GM12878 (cell line): ENCODE measurements at regions not wholly inside any gene's neighbourhood (a gene's known extent, or its start where the extent isn't known, plus 50 kb on each side); places are given as distances from the start of the nearest gene placed in this dataset.
"Not testable (repeated sequence)": the region's sequence is repeated elsewhere in the genome, so short reads cannot be mapped to it uniquely, and the experiment has no call there.

ENCODE experiments used
- ATAC-seq: fragments of 200-7000 bp; cut with Tn5 transposase; 3 replicates; pipeline ENCODE4 v1.9.1; 2020; ENCODE audit warnings: mild to moderate bottlenecking, moderate library complexity
- BruUV-seq: library from RNA; stranded (reverse); fragments of 400-500 nt; replicated peaks from 2 replicates; lab custom pipeline; 2021; lab: Mats Ljungman, UMichigan
- CTCF ChIA-PET: fragments of 300-600 bp; sonication (Branson Sonifier 250); formaldehyde crosslinking; extraction: SDS; loops from one replicate; lab custom pipeline; 2021; ENCODE audit warnings: inconsistent platforms; lab: Yijun Ruan, JAX
- POLR2A ChIA-PET: fragments of 350-600 bp; formaldehyde crosslinking; extraction: SDS; loops from one replicate; lab custom pipeline; 2021; ENCODE audit warnings: inconsistent platforms; lab: Charles Lee
- RAD21 ChIA-PET: fragments of 300-600 bp; sonication (Branson Sonifier 250); formaldehyde crosslinking; loops from one replicate; lab custom pipeline; 2023; ENCODE audit warnings: antibody characterized with exemption; ENCODE audit not compliant: unreplicated experiment; lab: Charles Lee
- SMC1A ChIA-PET: fragments of 300-600 bp; sonication (Branson Sonifier 250); formaldehyde crosslinking; loops from one replicate; lab custom pipeline; 2023; ENCODE audit not compliant: unreplicated experiment, uncharacterized antibody; lab: Charles Lee
- DNase-seq: peaks from one replicate; pipeline ENCODE4 v3.0.0-alpha.2; 2011; ENCODE audit warnings: low read depth, low spot score
- FAIRE-seq: peaks from 3 replicates; lab custom pipeline; 2011; peaks lifted over from hg19 to GRCh38; lab: Jason Lieb, UNC
- H2AFZ ChIP-seq: 2 replicates; pipeline ENCODE4 v1.6.0; 2011; ENCODE audit warnings: low read depth, low read length, control low read depth; ENCODE audit not compliant: control insufficient read depth
- H3K27ac ChIP-seq: 2 replicates; pipeline ENCODE4 v1.5.1; 2011; ENCODE audit warnings: control low read depth; ENCODE audit not compliant: control insufficient read depth, insufficient read depth
- H3K27me3 ChIP-seq, 2 experiments: replicated peaks in 1 of 2; 2 replicates each; pipeline versions ENCODE4 v1.6.0 to v1.6.1; 2011; ENCODE audit warnings: low read length in 1 of 2; ENCODE audit not compliant: control insufficient read depth in 2 of 2, insufficient read depth in 2 of 2
- H3K36me3 ChIP-seq, 2 experiments: 2 replicates each; pipeline ENCODE4 v1.5.1; 2011; ENCODE audit warnings: low read length in 1 of 2; ENCODE audit not compliant: control insufficient read depth in 2 of 2, insufficient read depth in 2 of 2
- H3K4me1 ChIP-seq: 2 replicates; pipeline ENCODE4 v1.6.1; 2011; ENCODE audit warnings: mild to moderate bottlenecking, low read length, moderate library complexity, mixed read lengths; ENCODE audit not compliant: control insufficient read depth, insufficient read depth
- H3K4me2 ChIP-seq: 2 replicates; pipeline ENCODE4 v1.6.0; 2011; ENCODE audit warnings: control low read depth; ENCODE audit not compliant: control insufficient read depth, insufficient read depth
- H3K4me3 ChIP-seq: fragments of 200-600 bp; sonication (generic); 2 replicates; pipeline ENCODE4 v1.5.1; 2016
- H3K79me2 ChIP-seq: 2 replicates; pipeline ENCODE4 v1.6.0; 2011; ENCODE audit warnings: low read length; ENCODE audit not compliant: control insufficient read depth, insufficient read depth
- H3K9ac ChIP-seq: 2 replicates; pipeline ENCODE4 v1.8.0; 2011; ENCODE audit warnings: low read length, control low read depth, mixed read lengths; ENCODE audit not compliant: control insufficient read depth, insufficient read depth
- H3K9me3 ChIP-seq: replicated peaks from 3 replicates; pipeline ENCODE4 v1.5.1; 2011; ENCODE audit warnings: mild to moderate bottlenecking, low read length; ENCODE audit not compliant: control insufficient read depth, insufficient read depth
- H4K20me1 ChIP-seq: 2 replicates; pipeline ENCODE4 v1.6.0; 2011; ENCODE audit not compliant: control insufficient read depth, insufficient read depth
- HDAC2 ChIP-seq: fragments of 200-600 bp; sonication (generic); IDR thresholded peaks from 2 replicates; pipeline ENCODE4 v1.6.1; 2017
- HDAC6 ChIP-seq: fragments of 200-600 bp; sonication (generic); IDR thresholded peaks from one replicate; pipeline ENCODE4 v1.8.0; 2017; ENCODE audit warnings: antibody characterized with exemption; ENCODE audit not compliant: unreplicated experiment
- POLR2AphosphoS2 ChIP-seq: IDR thresholded peaks from 2 replicates; pipeline ENCODE4 v1.6.1; 2011; ENCODE audit warnings: low read depth, mild to moderate bottlenecking, low read length, improper control_type of control experiment, moderate library complexity
- WGBS: methylation state at CpG from one replicate; pipeline ENCODE4 v1.1.6; 2016; ENCODE audit warnings: low lambda C conversion rate; ENCODE audit not compliant: insufficient replicate concordance, insufficient coverage; ENCODE audit errors: missing lambda C conversion rate; 5-methylcytosine and 5-hydroxymethylcytosine counted together
- in situ Hi-C: fragments of 300-500 bp; cut with MboI; formaldehyde crosslinking; loops from 9 replicates; pipeline ENCODE4 v1.14.3; 2018; ENCODE audit warnings: mixed read lengths
- intact Hi-C: fragments of 100-400 bp; cut with micrococcal nuclease; formaldehyde crosslinking; loops from one replicate; pipeline ENCODE4 v1.14.2; 2022; ENCODE audit not compliant: unreplicated experiment
- TF ChIP-seq, protein P1 (sequence below): IDR thresholded peaks from 2 replicates; pipeline ENCODE4 v1.6.1; 2011; ENCODE audit warnings: mild to moderate bottlenecking, low read depth, low read length, moderate library complexity; ENCODE audit not compliant: insufficient replicate concordance
- TF ChIP-seq, protein P2 (sequence below): IDR thresholded peaks from 2 replicates; pipeline ENCODE4 v1.6.1; 2012; ENCODE audit warnings: improper control_type of control experiment, low read depth, low read length; ENCODE audit not compliant: insufficient replicate concordance

- Histone ChIP-seq H3K4me1 (no peaks in the 10 kb centered on the region), H3K4me2 (no peak overlapping the region), H4K20me1 (no peaks in the 10 kb centered on the region), H3K9ac (no peak overlapping the region), H2AFZ (no peak overlapping the region), H3K27ac (no peak overlapping the region)
- SMC1A ChIA-PET = interaction anchor here (1.1 kb wide), 1 partner anchor 134 kb away, joined by 3 read pairs; no protein-coding TSS in a partner anchor
- WGBS = 17% methylated on average over 2 of the region's 2 CpGs
- RAD21 ChIA-PET = no interaction called here
- in situ Hi-C loops = no loop called here
- no peak for ATAC-seq
- BruUV-seq = no TSS peak
- CTCF ChIA-PET = no interaction called here
- TF ChIP-seq HDAC6 (no peak), HDAC2 (no peak), POLR2AphosphoS2 (no peak)
- TF ChIP-seq, protein P1, sequence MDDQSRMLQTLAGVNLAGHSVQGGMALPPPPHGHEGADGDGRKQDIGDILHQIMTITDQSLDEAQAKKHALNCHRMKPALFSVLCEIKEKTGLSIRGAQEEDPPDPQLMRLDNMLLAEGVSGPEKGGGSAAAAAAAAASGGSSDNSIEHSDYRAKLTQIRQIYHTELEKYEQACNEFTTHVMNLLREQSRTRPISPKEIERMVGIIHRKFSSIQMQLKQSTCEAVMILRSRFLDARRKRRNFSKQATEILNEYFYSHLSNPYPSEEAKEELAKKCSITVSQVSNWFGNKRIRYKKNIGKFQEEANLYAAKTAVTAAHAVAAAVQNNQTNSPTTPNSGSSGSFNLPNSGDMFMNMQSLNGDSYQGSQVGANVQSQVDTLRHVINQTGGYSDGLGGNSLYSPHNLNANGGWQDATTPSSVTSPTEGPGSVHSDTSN = no peak
- TF ChIP-seq, protein P2, sequence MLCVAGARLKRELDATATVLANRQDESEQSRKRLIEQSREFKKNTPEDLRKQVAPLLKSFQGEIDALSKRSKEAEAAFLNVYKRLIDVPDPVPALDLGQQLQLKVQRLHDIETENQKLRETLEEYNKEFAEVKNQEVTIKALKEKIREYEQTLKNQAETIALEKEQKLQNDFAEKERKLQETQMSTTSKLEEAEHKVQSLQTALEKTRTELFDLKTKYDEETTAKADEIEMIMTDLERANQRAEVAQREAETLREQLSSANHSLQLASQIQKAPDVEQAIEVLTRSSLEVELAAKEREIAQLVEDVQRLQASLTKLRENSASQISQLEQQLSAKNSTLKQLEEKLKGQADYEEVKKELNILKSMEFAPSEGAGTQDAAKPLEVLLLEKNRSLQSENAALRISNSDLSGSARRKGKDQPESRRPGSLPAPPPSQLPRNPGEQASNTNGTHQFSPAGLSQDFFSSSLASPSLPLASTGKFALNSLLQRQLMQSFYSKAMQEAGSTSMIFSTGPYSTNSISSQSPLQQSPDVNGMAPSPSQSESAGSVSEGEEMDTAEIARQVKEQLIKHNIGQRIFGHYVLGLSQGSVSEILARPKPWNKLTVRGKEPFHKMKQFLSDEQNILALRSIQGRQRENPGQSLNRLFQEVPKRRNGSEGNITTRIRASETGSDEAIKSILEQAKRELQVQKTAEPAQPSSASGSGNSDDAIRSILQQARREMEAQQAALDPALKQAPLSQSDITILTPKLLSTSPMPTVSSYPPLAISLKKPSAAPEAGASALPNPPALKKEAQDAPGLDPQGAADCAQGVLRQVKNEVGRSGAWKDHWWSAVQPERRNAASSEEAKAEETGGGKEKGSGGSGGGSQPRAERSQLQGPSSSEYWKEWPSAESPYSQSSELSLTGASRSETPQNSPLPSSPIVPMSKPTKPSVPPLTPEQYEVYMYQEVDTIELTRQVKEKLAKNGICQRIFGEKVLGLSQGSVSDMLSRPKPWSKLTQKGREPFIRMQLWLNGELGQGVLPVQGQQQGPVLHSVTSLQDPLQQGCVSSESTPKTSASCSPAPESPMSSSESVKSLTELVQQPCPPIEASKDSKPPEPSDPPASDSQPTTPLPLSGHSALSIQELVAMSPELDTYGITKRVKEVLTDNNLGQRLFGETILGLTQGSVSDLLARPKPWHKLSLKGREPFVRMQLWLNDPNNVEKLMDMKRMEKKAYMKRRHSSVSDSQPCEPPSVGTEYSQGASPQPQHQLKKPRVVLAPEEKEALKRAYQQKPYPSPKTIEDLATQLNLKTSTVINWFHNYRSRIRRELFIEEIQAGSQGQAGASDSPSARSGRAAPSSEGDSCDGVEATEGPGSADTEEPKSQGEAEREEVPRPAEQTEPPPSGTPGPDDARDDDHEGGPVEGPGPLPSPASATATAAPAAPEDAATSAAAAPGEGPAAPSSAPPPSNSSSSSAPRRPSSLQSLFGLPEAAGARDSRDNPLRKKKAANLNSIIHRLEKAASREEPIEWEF = no peak
- TF ChIP-seq, all 136 proteins: peak for 0
- no peaks in the 10 kb centered on the region; the same call in 2 of the 3 replicates for H3K9me3 ChIP-seq
- POLR2A ChIA-PET = no interaction called here
- FAIRE-seq = no peak
- no peaks in the 10 kb centered on the region for H3K79me2 ChIP-seq
- H3K4me3 ChIP-seq = no peak overlapping the region
- intact Hi-C loops = no loop called here
- no peak for DNase-seq
- H3K36me3 ChIP-seq = no peaks in the 10 kb centered on the region
- no peaks in the 10 kb centered on the region for H3K27me3 ChIP-seq
Measured at GRCh38 chr3:78511840-78512239, 1256.0 kb downstream of the ROBO1 start.

- H3K9me3 ChIP-seq, DNase-seq, H3K4me1 ChIP-seq, ATAC-seq, in situ Hi-C loops, H3K36me3 ChIP-seq, H3K4me2 ChIP-seq, SMC1A ChIA-PET, intact Hi-C loops, H4K20me1 ChIP-seq, BruUV-seq, H3K79me2 ChIP-seq, H3K27ac ChIP-seq, CTCF ChIA-PET, POLR2A ChIA-PET, H3K9ac ChIP-seq, H2AFZ ChIP-seq, H3K4me3 ChIP-seq, RAD21 ChIA-PET, H3K27me3 ChIP-seq, FAIRE-seq: not testable (repeated sequence)
- 19% methylated on average over 4 of the region's 4 CpGs for WGBS
Measured at GRCh38 chr3:78512786-78513185, 1255.0 kb downstream of the ROBO1 start.
